ENCODE measurements at regions not wholly inside any gene's neighbourhood (a gene's known extent, or its start where the extent isn't known, plus 50 kb on each side); places are given as distances from the start of the nearest gene placed in this dataset.

DNA sequence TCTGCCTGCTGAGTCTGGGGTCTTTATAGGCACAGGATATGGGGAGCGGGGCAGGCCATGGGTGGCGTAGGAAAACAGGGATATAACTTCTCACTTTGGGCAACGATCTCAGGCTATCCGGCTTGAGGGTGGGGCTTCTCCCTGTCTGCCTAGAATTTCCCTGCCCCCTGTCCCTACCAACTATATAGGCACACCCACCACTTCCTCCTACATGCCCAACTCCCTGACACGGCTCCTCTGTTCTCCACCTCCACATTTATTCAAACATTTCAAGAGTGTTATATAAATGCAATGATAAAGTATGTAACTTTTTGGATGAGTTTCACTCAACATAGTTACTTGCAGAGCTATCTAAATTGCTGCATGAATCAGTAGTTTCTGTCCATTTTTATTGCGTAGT, 363.2 kb upstream of the RORB start:
- H3K4me3 ChIP-seq (ENCODE audit: low read length, poor library complexity, severe bottlenecking) = no peak overlapping the region
- no peak overlapping the region for H3K9ac ChIP-seq (ENCODE audit: low read depth, low read length, poor library complexity, severe bottlenecking)
- no peaks in the 10 kb centered on the region for H3K79me2 ChIP-seq (ENCODE audit: insufficient read depth, low read length)
- H3K4me1 ChIP-seq (ENCODE audit: insufficient read depth, low read length, poor library complexity, severe bottlenecking) = no peaks in the 10 kb centered on the region
- no peak overlapping the region for H3K4me2 ChIP-seq (ENCODE audit: low read depth, low read length, poor library complexity, severe bottlenecking)
- H4K20me1 ChIP-seq (ENCODE audit: insufficient read depth, low read length, poor library complexity, severe bottlenecking) = no peaks in the 10 kb centered on the region
- H3K27me3 ChIP-seq (ENCODE audit: insufficient read depth, low read length, poor library complexity, severe bottlenecking) = no peaks in the 10 kb centered on the region
- TF ChIP-seq, protein P1, sequence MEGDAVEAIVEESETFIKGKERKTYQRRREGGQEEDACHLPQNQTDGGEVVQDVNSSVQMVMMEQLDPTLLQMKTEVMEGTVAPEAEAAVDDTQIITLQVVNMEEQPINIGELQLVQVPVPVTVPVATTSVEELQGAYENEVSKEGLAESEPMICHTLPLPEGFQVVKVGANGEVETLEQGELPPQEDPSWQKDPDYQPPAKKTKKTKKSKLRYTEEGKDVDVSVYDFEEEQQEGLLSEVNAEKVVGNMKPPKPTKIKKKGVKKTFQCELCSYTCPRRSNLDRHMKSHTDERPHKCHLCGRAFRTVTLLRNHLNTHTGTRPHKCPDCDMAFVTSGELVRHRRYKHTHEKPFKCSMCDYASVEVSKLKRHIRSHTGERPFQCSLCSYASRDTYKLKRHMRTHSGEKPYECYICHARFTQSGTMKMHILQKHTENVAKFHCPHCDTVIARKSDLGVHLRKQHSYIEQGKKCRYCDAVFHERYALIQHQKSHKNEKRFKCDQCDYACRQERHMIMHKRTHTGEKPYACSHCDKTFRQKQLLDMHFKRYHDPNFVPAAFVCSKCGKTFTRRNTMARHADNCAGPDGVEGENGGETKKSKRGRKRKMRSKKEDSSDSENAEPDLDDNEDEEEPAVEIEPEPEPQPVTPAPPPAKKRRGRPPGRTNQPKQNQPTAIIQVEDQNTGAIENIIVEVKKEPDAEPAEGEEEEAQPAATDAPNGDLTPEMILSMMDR (conservative IDR thresholded peaks at IDR 0.05; ENCODE audit: low read length) = no peak
- no peak for TF ChIP-seq EZH2phosphoT487 (IDR thresholded peaks at IDR 0.05; ENCODE audit: borderline replicate concordance)
- no peaks in the 10 kb centered on the region for H3K9me2 ChIP-seq (replicated peaks; ENCODE audit: low read depth, low read length)
- H3F3A ChIP-seq (ENCODE audit: low read depth) = no peaks in the 10 kb centered on the region
- no peaks in the 10 kb centered on the region for H3K36me3 ChIP-seq (ENCODE audit: insufficient read depth, low read length)
- no peaks in the 10 kb centered on the region for H3K9me3 ChIP-seq (ENCODE audit: insufficient read depth, low read depth, low read length)
- no peak overlapping the region for H2AFZ ChIP-seq (ENCODE audit: low read length)

DNA sequence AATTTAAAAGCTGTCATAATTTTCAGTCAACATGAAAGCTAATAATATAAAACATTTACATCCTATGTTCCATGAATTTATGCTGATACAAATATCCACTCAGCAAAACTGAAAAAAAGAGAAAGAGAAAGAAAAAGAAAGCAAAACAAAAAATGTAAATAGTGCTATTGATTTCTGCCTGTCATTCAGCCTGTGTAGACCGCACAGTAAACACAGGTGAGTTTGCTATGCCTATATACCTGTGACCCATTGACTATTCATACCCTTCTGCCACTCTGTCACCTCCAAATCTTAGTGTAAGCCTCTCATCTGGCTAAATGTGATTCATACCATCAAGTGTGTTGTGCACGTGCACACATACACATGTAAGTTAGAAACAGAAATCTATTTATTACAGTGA, 359.0 kb upstream of the RORB start:
- H3K4me1 ChIP-seq (ENCODE audit: insufficient read depth, low read length, poor library complexity, severe bottlenecking) = no peaks in the 10 kb centered on the region
- no peaks in the 10 kb centered on the region for H3K9me3 ChIP-seq (ENCODE audit: insufficient read depth, low read depth, low read length)
- H3K79me2 ChIP-seq (ENCODE audit: insufficient read depth, low read length) = no peaks in the 10 kb centered on the region
- H3K9ac ChIP-seq (ENCODE audit: low read depth, low read length, poor library complexity, severe bottlenecking) = no peak overlapping the region
- H3K9me2 ChIP-seq (replicated peaks; ENCODE audit: low read depth, low read length) = no peaks in the 10 kb centered on the region
- H4K20me1 ChIP-seq (ENCODE audit: insufficient read depth, low read length, poor library complexity, severe bottlenecking) = no peaks in the 10 kb centered on the region
- H2AFZ ChIP-seq (ENCODE audit: low read length) = no peak overlapping the region
- no peak overlapping the region for H3K4me2 ChIP-seq (ENCODE audit: low read depth, low read length, poor library complexity, severe bottlenecking)
- no peaks in the 10 kb centered on the region for H3F3A ChIP-seq (ENCODE audit: low read depth)
- TF ChIP-seq EZH2phosphoT487 (IDR thresholded peaks at IDR 0.05; ENCODE audit: borderline replicate concordance) = no peak
- TF ChIP-seq, protein P1 (conservative IDR thresholded peaks at IDR 0.05; ENCODE audit: low read length) = no peak
- H3K4me3 ChIP-seq (ENCODE audit: low read length, poor library complexity, severe bottlenecking) = no peak overlapping the region
- no peaks in the 10 kb centered on the region for H3K27me3 ChIP-seq (ENCODE audit: insufficient read depth, low read length, poor library complexity, severe bottlenecking)
- no peaks in the 10 kb centered on the region for H3K36me3 ChIP-seq (ENCODE audit: insufficient read depth, low read length)

DNA sequence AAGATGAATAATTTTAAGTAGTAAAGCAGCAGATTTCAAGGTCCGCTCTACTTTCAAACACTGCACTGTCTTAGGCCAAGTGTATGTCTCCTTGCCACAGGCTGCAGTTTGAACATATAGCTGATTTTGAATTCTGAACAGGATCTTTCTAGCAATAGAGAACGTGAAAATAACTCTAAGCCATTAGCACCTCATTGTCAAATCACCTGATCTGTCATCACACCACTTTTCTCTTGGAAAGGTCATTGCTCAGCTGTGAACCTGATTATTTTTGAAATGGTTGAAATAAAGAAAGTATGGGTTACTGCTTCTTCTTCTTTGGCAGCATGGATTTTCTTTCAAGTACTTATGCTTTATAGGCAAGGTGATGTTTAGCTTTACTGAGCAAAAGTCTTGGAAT, 357.0 kb upstream of the RORB start:
- H3K27me3 ChIP-seq (ENCODE audit: insufficient read depth, low read length, poor library complexity, severe bottlenecking) = no peaks in the 10 kb centered on the region
- H3K9ac ChIP-seq (ENCODE audit: low read depth, low read length, poor library complexity, severe bottlenecking) = no peak overlapping the region
- H3K9me3 ChIP-seq (ENCODE audit: insufficient read depth, low read depth, low read length) = no peaks in the 10 kb centered on the region
- H3K4me2 ChIP-seq (ENCODE audit: low read depth, low read length, poor library complexity, severe bottlenecking) = no peak overlapping the region
- no peak overlapping the region for H2AFZ ChIP-seq (ENCODE audit: low read length)
- H3K36me3 ChIP-seq (ENCODE audit: insufficient read depth, low read length) = no peaks in the 10 kb centered on the region
- H3K9me2 ChIP-seq (replicated peaks; ENCODE audit: low read depth, low read length) = no peaks in the 10 kb centered on the region
- H3K4me1 ChIP-seq (ENCODE audit: insufficient read depth, low read length, poor library complexity, severe bottlenecking) = no peaks in the 10 kb centered on the region
- TF ChIP-seq EZH2phosphoT487 (IDR thresholded peaks at IDR 0.05; ENCODE audit: borderline replicate concordance) = no peak
- TF ChIP-seq, protein P1 (conservative IDR thresholded peaks at IDR 0.05; ENCODE audit: low read length) = no peak
- no peak overlapping the region for H3K4me3 ChIP-seq (ENCODE audit: low read length, poor library complexity, severe bottlenecking)
- H4K20me1 ChIP-seq (ENCODE audit: insufficient read depth, low read length, poor library complexity, severe bottlenecking) = no peaks in the 10 kb centered on the region
- no peaks in the 10 kb centered on the region for H3F3A ChIP-seq (ENCODE audit: low read depth)
- H3K79me2 ChIP-seq (ENCODE audit: insufficient read depth, low read length) = no peaks in the 10 kb centered on the region

Data from Loucy (cell line).